ENCODE measurements at regions not wholly inside any gene's neighbourhood (a gene's known extent, or its start where the extent isn't known, plus 50 kb on each side); places are given as distances from the start of the nearest gene placed in this dataset.

- Mint-ChIP-seq H3K4me1 (no peaks in the 10 kb centered on the region), H3K9me3 (ENCODE audit: insufficient read depth) (no peaks in the 10 kb centered on the region), H3K27me3 (no peaks in the 10 kb centered on the region), H3K27ac (no peak overlapping the region), H3K4me3 (no peak overlapping the region)
- Histone ChIP-seq H3K4me3 (ENCODE audit: control extremely low read depth in 1 of 5, extremely low read depth in 1 of 5, insufficient read depth in 1 of 5, low read depth in 2 of 5, low read length in 4 of 5) (no peak overlapping the region), H3K79me2 (ENCODE audit: control insufficient read depth, insufficient read depth, low read length) (no peaks in the 10 kb centered on the region), H3K9me3 (ENCODE audit: control extremely low read depth in 1 of 3, control insufficient read depth in 2 of 3, insufficient read depth in 1 of 3, low read length in 2 of 3) (no peaks in the 10 kb centered on the region), H4K20me1 (ENCODE audit: control insufficient read depth, insufficient read depth, low read length, poor library complexity, severe bottlenecking) (no peaks in the 10 kb centered on the region), H3K4me1 (ENCODE audit: control insufficient read depth in 2 of 2, insufficient read depth in 2 of 2, low read length in 2 of 2) (no peaks in the 10 kb centered on the region), H3K36me3 (replicated peaks in 1 of 2; ENCODE audit: control extremely low read depth in 1 of 2, control insufficient read depth in 1 of 2, extremely low read depth in 1 of 2, insufficient read depth in 2 of 2, low read length in 1 of 2) (no peaks in the 10 kb centered on the region), H2AFZ (ENCODE audit: insufficient read depth, low read depth, low read length, poor library complexity, severe bottlenecking) (no peak overlapping the region), H3K27ac (ENCODE audit: low read length in 2 of 2) (no peak overlapping the region), H3K9ac (ENCODE audit: low read length) (no peak overlapping the region), H3K4me2 (replicated peaks; ENCODE audit: low read depth, low read length, poor library complexity, severe bottlenecking) (no peak overlapping the region), H3K27me3 (replicated peaks in 1 of 4; ENCODE audit: control extremely low read depth in 1 of 4, control insufficient read depth in 3 of 4, insufficient read depth in 4 of 4, low read length in 3 of 4) (no peaks in the 10 kb centered on the region)
- ATAC-seq (ENCODE audit: low read depth) (no peak), DNase-seq (no peak)
- TF ChIP-seq EZH2 (IDR thresholded peaks at IDR 0.05; ENCODE audit: borderline replicate concordance, insufficient read depth, low read depth, low read length, poor library complexity, severe bottlenecking) (no peak), CTCF (IDR thresholded peaks at IDR 0.05) (no peak)
- 100% methylated on average over 1 of the region's 2 CpGs for WGBS (ENCODE audit: insufficient coverage)
- intact Hi-C loops (cut with micrococcal nuclease): no loop called here
- POLR2A ChIA-PET: no interaction called here
- CTCF ChIA-PET: no interaction called here
Measured at GRCh38 chr2:66069937-66070720, 364.8 kb upstream of the MEIS1 start.

GRCh38 chr2:66066032-66066431, 368.9 kb upstream of the MEIS1 start:
- Histone ChIP-seq H4K20me1 (ENCODE audit: control insufficient read depth, insufficient read depth, low read length, poor library complexity, severe bottlenecking) (no peaks in the 10 kb centered on the region), H3K9me3 (ENCODE audit: control extremely low read depth in 1 of 3, control insufficient read depth in 2 of 3, insufficient read depth in 1 of 3, low read length in 2 of 3) (no peaks in the 10 kb centered on the region), H3K9ac (ENCODE audit: low read length) (no peak overlapping the region), H3K4me2 (replicated peaks; ENCODE audit: low read depth, low read length, poor library complexity, severe bottlenecking) (no peak overlapping the region), H3K36me3 (replicated peaks in 1 of 2; ENCODE audit: control extremely low read depth in 1 of 2, control insufficient read depth in 1 of 2, extremely low read depth in 1 of 2, insufficient read depth in 2 of 2, low read length in 1 of 2) (no peaks in the 10 kb centered on the region), H3K79me2 (ENCODE audit: control insufficient read depth, insufficient read depth, low read length) (no peaks in the 10 kb centered on the region), H3K27ac (ENCODE audit: low read length in 2 of 2) (no peak overlapping the region), H2AFZ (ENCODE audit: insufficient read depth, low read depth, low read length, poor library complexity, severe bottlenecking) (no peak overlapping the region), H3K27me3 (replicated peaks in 1 of 4; ENCODE audit: control extremely low read depth in 1 of 4, control insufficient read depth in 3 of 4, insufficient read depth in 4 of 4, low read length in 3 of 4) (no peaks in the 10 kb centered on the region), H3K4me3 (ENCODE audit: control extremely low read depth in 1 of 5, extremely low read depth in 1 of 5, insufficient read depth in 1 of 5, low read depth in 2 of 5, low read length in 4 of 5) (no peak overlapping the region), H3K4me1 (ENCODE audit: control insufficient read depth in 2 of 2, insufficient read depth in 2 of 2, low read length in 2 of 2) (no peaks in the 10 kb centered on the region)
- H3K27ac Mint-ChIP-seq: no peak overlapping the region
- intact Hi-C loops (cut with micrococcal nuclease): no loop called here
- TF ChIP-seq CTCF (IDR thresholded peaks at IDR 0.05) (no peak), EZH2 (IDR thresholded peaks at IDR 0.05; ENCODE audit: borderline replicate concordance, insufficient read depth, low read depth, low read length, poor library complexity, severe bottlenecking) (no peak)
- peaks cover 3% of the 10 kb centered on the region for H3K27me3 Mint-ChIP-seq
- no peak for DNase-seq
- no peak for ATAC-seq (ENCODE audit: low read depth)
- no peaks in the 10 kb centered on the region for H3K9me3 Mint-ChIP-seq (ENCODE audit: insufficient read depth)
- no peak overlapping the region for H3K4me3 Mint-ChIP-seq
- no peaks in the 10 kb centered on the region for H3K4me1 Mint-ChIP-seq
- CTCF ChIA-PET: no interaction called here
- POLR2A ChIA-PET: no interaction called here

All from B cell (primary cell).